Cardiac muscle cell (in vitro differentiated cells and primary cell): ENCODE measurements at regions not wholly inside any gene's neighbourhood (a gene's known extent, or its start where the extent isn't known, plus 50 kb on each side); places are given as distances from the start of the nearest gene placed in this dataset.

Experiments
- DNase-seq, 2 donors: peaks; one replicate each; pipeline versions ENCODE4 v3.0.0 to v3.0.0-alpha.2; 2010 to 2017; ENCODE audit warnings: low read depth in 1 of 2, low spot score in 1 of 2
- H3K27ac ChIP-seq: fragments of 200-600 bp; sonication (generic); 2 replicates; pipeline ENCODE4 v1.5.1; 2016
- H3K27me3 ChIP-seq: fragments of 200-600 bp; sonication (generic); 2 replicates; pipeline ENCODE4 v1.6.0; 2016; ENCODE audit warnings: control low read depth
- H3K36me3 ChIP-seq: fragments of 200-600 bp; sonication (generic); 2 replicates; pipeline ENCODE4 v1.5.1; 2016; ENCODE audit warnings: control low read depth
- H3K4me1 ChIP-seq: fragments of 200-600 bp; sonication (generic); 2 replicates; pipeline ENCODE4 v1.8.1; 2017; ENCODE audit warnings: low read depth, mild to moderate bottlenecking, mixed run types
- H3K4me3 ChIP-seq: fragments of 200-600 bp; sonication (generic); 2 replicates; pipeline ENCODE4 v1.5.1; 2016; ENCODE audit warnings: mild to moderate bottlenecking
- H3K9me3 ChIP-seq: fragments of 200-600 bp; sonication (generic); 2 replicates; pipeline ENCODE4 v1.5.1; 2017; ENCODE audit warnings: low read depth, mild to moderate bottlenecking, control low read depth
- TF ChIP-seq, protein P1 (sequence below): IDR thresholded peaks from 2 replicates; pipeline ENCODE4 v1.5.1; 2012; ENCODE audit warnings: low read depth, mild to moderate bottlenecking, low read length

DNA sequence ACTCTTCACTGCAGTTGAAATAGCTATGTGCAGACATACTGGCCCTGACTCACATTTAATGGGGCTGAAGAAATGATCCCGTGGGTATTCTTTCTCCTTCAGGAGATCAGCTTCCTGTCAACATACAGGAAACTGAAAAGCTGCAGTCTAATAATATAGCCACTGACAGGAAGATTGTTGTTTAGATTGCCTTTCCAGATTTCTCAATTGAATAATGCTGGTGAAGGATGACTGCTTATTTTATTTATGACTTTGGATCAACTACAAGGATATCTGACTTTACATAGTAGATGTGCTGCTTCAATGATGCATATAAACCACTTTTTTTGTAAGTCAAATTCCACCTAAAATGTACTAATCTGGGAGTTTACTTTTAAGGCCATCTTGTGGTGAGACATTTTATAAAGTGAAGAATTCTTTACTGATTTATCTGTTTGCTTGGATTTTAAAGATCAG is 93.4 kb upstream of the MAP4K3 start:
- Histone ChIP-seq H3K36me3 (no peaks in the 10 kb centered on the region), H3K9me3 (no peaks in the 10 kb centered on the region), H3K27ac (no peak overlapping the region), H3K4me1 (no peaks in the 10 kb centered on the region), H3K27me3 (no peaks in the 10 kb centered on the region), H3K4me3 (no peak overlapping the region)
- DNase-seq, result peak in 1 of 2 donors; percentile 73
- TF ChIP-seq, protein P1, sequence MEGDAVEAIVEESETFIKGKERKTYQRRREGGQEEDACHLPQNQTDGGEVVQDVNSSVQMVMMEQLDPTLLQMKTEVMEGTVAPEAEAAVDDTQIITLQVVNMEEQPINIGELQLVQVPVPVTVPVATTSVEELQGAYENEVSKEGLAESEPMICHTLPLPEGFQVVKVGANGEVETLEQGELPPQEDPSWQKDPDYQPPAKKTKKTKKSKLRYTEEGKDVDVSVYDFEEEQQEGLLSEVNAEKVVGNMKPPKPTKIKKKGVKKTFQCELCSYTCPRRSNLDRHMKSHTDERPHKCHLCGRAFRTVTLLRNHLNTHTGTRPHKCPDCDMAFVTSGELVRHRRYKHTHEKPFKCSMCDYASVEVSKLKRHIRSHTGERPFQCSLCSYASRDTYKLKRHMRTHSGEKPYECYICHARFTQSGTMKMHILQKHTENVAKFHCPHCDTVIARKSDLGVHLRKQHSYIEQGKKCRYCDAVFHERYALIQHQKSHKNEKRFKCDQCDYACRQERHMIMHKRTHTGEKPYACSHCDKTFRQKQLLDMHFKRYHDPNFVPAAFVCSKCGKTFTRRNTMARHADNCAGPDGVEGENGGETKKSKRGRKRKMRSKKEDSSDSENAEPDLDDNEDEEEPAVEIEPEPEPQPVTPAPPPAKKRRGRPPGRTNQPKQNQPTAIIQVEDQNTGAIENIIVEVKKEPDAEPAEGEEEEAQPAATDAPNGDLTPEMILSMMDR, result no peak

DNA sequence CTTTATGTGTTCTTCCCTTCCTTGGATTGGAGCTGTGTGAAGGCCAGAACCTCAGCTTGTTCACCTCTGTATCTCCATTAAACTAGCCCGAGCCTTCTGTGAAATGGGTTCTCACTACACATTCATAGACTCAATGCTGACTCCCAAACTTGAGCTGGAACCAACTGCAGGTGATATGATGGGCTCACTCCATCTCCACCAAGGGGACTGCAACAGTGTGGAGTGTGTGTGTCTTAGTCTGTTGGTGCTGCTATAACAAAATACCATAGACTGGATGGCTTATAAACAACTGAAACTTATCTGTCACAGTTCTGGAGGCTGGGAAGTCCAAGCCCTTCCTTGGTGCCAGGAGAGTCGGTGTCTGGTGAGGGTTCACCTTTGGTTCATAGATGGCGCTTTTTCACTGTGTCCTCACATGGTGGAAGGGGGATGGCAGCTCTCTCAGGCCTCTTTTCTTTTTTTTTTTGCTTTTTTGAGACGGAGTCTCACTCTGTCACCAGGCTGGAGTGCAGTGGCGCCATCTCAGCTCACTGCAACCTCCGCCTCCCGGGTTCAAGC is 94.2 kb upstream of the MAP4K3 start:
- H3K9me3 ChIP-seq, result no peaks in the 10 kb centered on the region
- no peak overlapping the region for H3K4me3 ChIP-seq
- no peaks in the 10 kb centered on the region for H3K36me3 ChIP-seq
- no peak for DNase-seq
- H3K27me3 ChIP-seq, result no peaks in the 10 kb centered on the region
- H3K27ac ChIP-seq, result no peak overlapping the region
- H3K4me1 ChIP-seq, result no peaks in the 10 kb centered on the region
- TF ChIP-seq, protein P1, result no peak

DNA sequence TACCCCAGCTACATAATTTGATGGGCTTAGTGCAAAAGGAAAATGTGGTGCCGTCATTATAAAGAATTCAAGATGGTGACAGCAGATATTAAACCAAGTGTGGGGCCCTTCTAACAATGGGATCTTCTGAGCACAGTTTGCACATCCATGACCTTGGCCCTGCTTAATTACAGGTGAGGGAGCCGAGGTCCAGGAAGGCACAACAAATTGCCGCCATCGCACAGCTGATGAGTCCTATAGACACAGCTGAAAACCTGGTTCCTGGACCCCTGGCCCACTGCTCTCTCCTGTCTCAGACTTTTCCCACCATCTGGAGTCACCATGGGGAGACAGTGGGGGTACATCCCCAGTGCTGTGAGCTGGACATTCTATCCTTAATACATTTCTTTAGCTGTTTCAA is 95.8 kb upstream of the MAP4K3 start:
- H3K4me1 ChIP-seq, result no peaks in the 10 kb centered on the region
- no peak overlapping the region for H3K4me3 ChIP-seq
- TF ChIP-seq, protein P1, result no peak
- H3K36me3 ChIP-seq, result no peaks in the 10 kb centered on the region
- H3K9me3 ChIP-seq, result no peaks in the 10 kb centered on the region
- no peaks in the 10 kb centered on the region for H3K27me3 ChIP-seq
- no peak for DNase-seq
- no peak overlapping the region for H3K27ac ChIP-seq

DNA sequence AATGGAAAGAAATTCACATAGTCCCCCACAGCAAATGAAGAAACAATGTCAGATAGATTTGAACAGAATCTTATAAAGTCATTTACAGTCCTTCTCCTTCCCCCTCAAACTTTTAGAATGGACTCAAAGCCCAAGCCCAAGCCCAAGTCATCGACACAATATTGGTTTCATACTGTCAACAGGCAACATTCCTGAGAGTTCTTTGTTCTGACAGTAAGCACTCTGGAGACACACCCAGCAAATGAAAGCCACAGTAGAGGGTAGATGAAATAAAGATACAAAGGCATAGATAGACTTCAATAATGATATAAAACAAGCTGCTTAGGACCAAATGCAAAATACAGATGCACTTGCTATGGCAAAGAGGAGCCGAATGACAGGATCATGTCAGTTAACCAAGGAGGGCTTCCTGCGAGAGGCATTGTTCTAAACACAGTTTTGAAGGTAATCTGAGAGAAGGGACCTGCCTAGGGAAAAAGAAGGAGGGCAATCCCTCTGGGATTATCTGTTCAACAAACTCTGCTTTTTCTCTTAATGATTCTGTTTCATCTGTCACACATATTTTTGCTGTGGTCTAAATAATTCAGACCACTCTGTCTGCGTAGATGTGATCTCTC is 97.1 kb upstream of the MAP4K3 start:
- H3K36me3 ChIP-seq, result no peaks in the 10 kb centered on the region
- H3K9me3 ChIP-seq, result no peaks in the 10 kb centered on the region
- TF ChIP-seq, protein P1, result no peak
- no peak for DNase-seq
- no peak overlapping the region for H3K27ac ChIP-seq
- no peak overlapping the region for H3K4me3 ChIP-seq
- no peaks in the 10 kb centered on the region for H3K4me1 ChIP-seq
- H3K27me3 ChIP-seq, result no peaks in the 10 kb centered on the region

DNA sequence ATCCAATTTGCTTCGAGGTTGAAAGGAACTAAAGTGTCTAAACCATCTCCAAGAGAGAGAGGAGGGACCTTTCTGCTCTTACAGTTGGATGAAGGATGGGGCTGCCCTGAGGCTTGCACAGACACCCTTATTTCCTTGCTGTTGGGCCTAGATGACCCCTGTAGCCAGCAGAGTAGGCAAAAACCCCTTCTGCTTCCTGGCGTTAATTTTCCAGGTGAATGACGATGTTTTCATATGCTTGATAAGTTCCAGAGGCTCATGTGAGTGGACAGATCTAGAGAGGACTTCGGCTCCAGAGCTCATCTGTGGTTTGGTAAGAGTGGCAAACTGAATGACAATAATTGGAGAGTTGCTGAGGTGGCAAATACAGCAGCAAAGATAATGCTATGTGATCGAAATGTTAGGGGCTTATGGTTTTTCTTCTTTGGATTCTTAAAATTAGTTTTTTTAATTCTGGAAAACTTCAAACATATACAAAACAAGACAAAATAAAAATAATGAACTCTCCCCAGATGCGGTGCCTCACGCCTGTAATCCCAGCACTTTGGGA is 98.6 kb upstream of the MAP4K3 start:
- Histone ChIP-seq H3K36me3 (no peaks in the 10 kb centered on the region), H3K4me1 (peaks cover 6% of the 10 kb centered on the region), H3K9me3 (no peaks in the 10 kb centered on the region), H3K4me3 (no peak overlapping the region), H3K27ac (no peak overlapping the region), H3K27me3 (no peaks in the 10 kb centered on the region)
- TF ChIP-seq, protein P1, result no peak
- no peak for DNase-seq
